Left cardiac atrium (tissue), 4 donors: ENCODE measurements at regions not wholly inside any gene's neighbourhood (a gene's known extent, or its start where the extent isn't known, plus 50 kb on each side); places are given as distances from the start of the nearest gene placed in this dataset.
"Not testable (repeated sequence)": the region's sequence is repeated elsewhere in the genome, so short reads cannot be mapped to it uniquely, and the experiment has no call there.

Source experiments
- ATAC-seq, 2 donors: fragments of 200-7000 bp; cut with Tn5 transposase; one replicate each; pipeline ENCODE4 v1.9.1; 2020; ENCODE audit warnings: mild to moderate bottlenecking in 2 of 2, moderate library complexity in 2 of 2
- DNase-seq: peaks from one replicate; pipeline ENCODE4 v3.0.0-alpha.2; 2020
- intact Hi-C, 2 donors: fragments of 100-400 bp; cut with DNase I; formaldehyde crosslinking; loops; one replicate each; pipeline versions ENCODE4 v1.14.1 to v1.15.1; 2022 to 2023
- donor health status: DM: no; HTN: yes; CAD: no.
- donor health status: DM: no; HTN: yes; CAD: no; lungs with severe emphysema.
- donor health status: DM: yes; HTN: yes; CAD: no.
- donor health status: Dilated cardiomyopathy.

GRCh38 chr1:176396604-176397395 is 66.2 kb upstream of the PAPPA2 start:
- DNase-seq, ATAC-seq, intact Hi-C loops: not testable (repeated sequence)

GRCh38 chr1:176391621-176392020 is 71.4 kb upstream of the PAPPA2 start:
- peak in 1 of 2 donors; percentile 27 for ATAC-seq
- intact Hi-C loops = no loop called here
- no peak for DNase-seq

- DNase-seq (no peak), ATAC-seq (no peak)
- intact Hi-C loops = no loop called here
These were observed 78.1 kb upstream of the PAPPA2 start for GRCh38 chr1:176384841-176385240.

- intact Hi-C loops = no loop called here
- ATAC-seq (no peak), DNase-seq (no peak)
These were observed 80.8 kb upstream of the PAPPA2 start for GRCh38 chr1:176382163-176382562.

GRCh38 chr1:176379626-176380339 is 83.2 kb upstream of the PAPPA2 start:
- no peak for DNase-seq
- no peak for ATAC-seq
- intact Hi-C loops = loop anchor here (10.0 kb wide), 3 partner anchors 175 to 465 kb away; no protein-coding TSS in a partner anchor

GRCh38 chr1:176374967-176375569 is 87.9 kb upstream of the PAPPA2 start:
- ATAC-seq = peak; percentile 73 to 76
- intact Hi-C loops = loop anchor here (2.0 to 10.0 kb wide), 5 partner anchors 180 to 506 kb away; no protein-coding TSS in a partner anchor

GRCh38 chr1:176364236-176364905 is 98.6 kb upstream of the PAPPA2 start:
- peak in 1 of 2 donors; percentile 44 for ATAC-seq
- intact Hi-C loops = no loop called here
- no peak for DNase-seq

More at GRCh38 chr1:176374967-176375569, 87.9 kb upstream of the PAPPA2 start:
- peak; percentile 71 for DNase-seq

GRCh38 chr1:176349135-176349715 is 113.8 kb upstream of the PAPPA2 start:
- DNase-seq, ATAC-seq, intact Hi-C loops: not testable (repeated sequence)

GRCh38 chr1:176341656-176342055 is 121.3 kb upstream of the PAPPA2 start:
- DNase-seq (no peak), ATAC-seq (no peak)
- intact Hi-C loops = no loop called here

- no peak for ATAC-seq
- intact Hi-C loops = no loop called here
- DNase-seq = no peak
These were observed 124.1 kb upstream of the PAPPA2 start for GRCh38 chr1:176338877-176339276.

GRCh38 chr1:176330782-176331181 is 123.7 kb upstream of the COP1 start:
- DNase-seq = no peak
- no peak for ATAC-seq
- intact Hi-C loops = no loop called here

- DNase-seq (no peak), ATAC-seq (no peak)
- intact Hi-C loops = no loop called here
These were observed 118.6 kb upstream of the COP1 start for GRCh38 chr1:176325664-176326063.

GRCh38 chr1:176323472-176323871 is 116.4 kb upstream of the COP1 start:
- ATAC-seq = no peak
- DNase-seq = no peak
- intact Hi-C loops = no loop called here

GRCh38 chr1:176315519-176316220 is 108.6 kb upstream of the COP1 start:
- DNase-seq (no peak), ATAC-seq (no peak)
- intact Hi-C loops = no loop called here

GRCh38 chr1:176296602-176297001 is 89.5 kb upstream of the COP1 start:
- intact Hi-C loops = not testable (repeated sequence)

GRCh38 chr1:176285996-176286395 is 78.9 kb upstream of the COP1 start:
- intact Hi-C loops = no loop called here
- DNase-seq (no peak), ATAC-seq (no peak)

More at GRCh38 chr1:176296602-176297001, 89.5 kb upstream of the COP1 start:
- ATAC-seq, DNase-seq: not testable (repeated sequence)

GRCh38 chr1:176271572-176271971 is 64.5 kb upstream of the COP1 start:
- intact Hi-C loops = no loop called here
- no peak for DNase-seq
- no peak for ATAC-seq
